SK-N-SH (cell line): ENCODE measurements at regions not wholly inside any gene's neighbourhood (a gene's known extent, or its start where the extent isn't known, plus 50 kb on each side); places are given as distances from the start of the nearest gene placed in this dataset.

Experiments
- CHD2 ChIP-seq: fragments of 150-350 bp; IDR thresholded peaks from 2 replicates; pipeline ENCODE4 v1.6.1; 2018; ENCODE audit warnings: low read length; ENCODE audit not compliant: partially characterized antibody
- EP300 ChIP-seq, 2 experiments: IDR thresholded peaks; 2 replicates each; pipeline versions ENCODE4 v1.4.0 to v1.6.1; 2012; ENCODE audit warnings: borderline replicate concordance in 1 of 2, low read depth in 1 of 2, low read length in 1 of 2
- RAD21 ChIP-seq: IDR thresholded peaks from 2 replicates; pipeline ENCODE4 v1.6.1; 2012; ENCODE audit warnings: mild to moderate bottlenecking, low read length
- RFX5 ChIP-seq: IDR thresholded peaks from 2 replicates; pipeline ENCODE4 v1.6.1; 2012; ENCODE audit warnings: mild to moderate bottlenecking, improper control_type of control experiment, low read length
- SMC3 ChIP-seq: IDR thresholded peaks from 2 replicates; pipeline ENCODE4 v1.6.1; 2012; ENCODE audit warnings: low read depth, low read length, improper control_type of control experiment
- TAF1 ChIP-seq: IDR thresholded peaks from 2 replicates; pipeline ENCODE4 v1.6.1; 2012; ENCODE audit warnings: low read depth, mild to moderate bottlenecking, low read length, moderate library complexity, borderline replicate concordance
- TF ChIP-seq, protein P1 (sequence below): IDR thresholded peaks from 2 replicates; pipeline ENCODE4; 2012
- TF ChIP-seq, protein P2 (sequence below): fragments of 200-600 bp; sonication (generic); IDR thresholded peaks from 2 replicates; pipeline ENCODE4 v1.6.1; 2017; ENCODE audit warnings: antibody characterized with exemption, mild to moderate bottlenecking, moderate library complexity

DNA sequence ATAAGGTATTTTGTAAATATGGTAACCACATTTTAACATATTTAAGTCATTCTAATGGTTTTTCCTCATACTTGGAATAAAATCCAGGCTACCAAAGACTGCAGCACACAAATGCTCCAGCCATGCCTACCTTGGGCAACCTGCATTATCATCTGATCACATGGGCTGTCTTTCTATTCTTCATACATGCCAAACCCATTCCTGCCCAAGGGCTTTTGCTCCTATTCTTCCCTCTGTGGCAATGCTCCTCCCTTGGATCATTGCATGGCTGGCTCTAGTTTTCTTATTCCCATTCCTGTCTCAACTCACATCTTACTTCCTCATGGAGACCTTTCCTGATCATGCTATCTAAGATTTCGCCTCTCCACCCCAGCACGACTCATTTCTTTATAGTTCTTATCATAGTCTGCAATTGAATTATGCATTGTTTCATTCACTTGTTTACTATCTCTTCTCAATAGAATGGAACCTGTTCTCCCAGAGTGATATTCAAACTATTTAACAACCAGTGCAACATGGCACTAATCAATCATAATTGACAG, 54.9 kb upstream of the C5orf46 start:
- TF ChIP-seq, protein P1, sequence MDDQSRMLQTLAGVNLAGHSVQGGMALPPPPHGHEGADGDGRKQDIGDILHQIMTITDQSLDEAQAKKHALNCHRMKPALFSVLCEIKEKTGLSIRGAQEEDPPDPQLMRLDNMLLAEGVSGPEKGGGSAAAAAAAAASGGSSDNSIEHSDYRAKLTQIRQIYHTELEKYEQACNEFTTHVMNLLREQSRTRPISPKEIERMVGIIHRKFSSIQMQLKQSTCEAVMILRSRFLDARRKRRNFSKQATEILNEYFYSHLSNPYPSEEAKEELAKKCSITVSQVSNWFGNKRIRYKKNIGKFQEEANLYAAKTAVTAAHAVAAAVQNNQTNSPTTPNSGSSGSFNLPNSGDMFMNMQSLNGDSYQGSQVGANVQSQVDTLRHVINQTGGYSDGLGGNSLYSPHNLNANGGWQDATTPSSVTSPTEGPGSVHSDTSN = no peak
- TF ChIP-seq CHD2 (no peak), SMC3 (no peak), RAD21 (no peak), TAF1 (no peak), EP300 (IDR thresholded peaks at IDR 0.05; ENCODE audit: borderline replicate concordance in 1 of 2, low read depth in 1 of 2, low read length in 1 of 2) (no peak), RFX5 (no peak)
- TF ChIP-seq, protein P2, sequence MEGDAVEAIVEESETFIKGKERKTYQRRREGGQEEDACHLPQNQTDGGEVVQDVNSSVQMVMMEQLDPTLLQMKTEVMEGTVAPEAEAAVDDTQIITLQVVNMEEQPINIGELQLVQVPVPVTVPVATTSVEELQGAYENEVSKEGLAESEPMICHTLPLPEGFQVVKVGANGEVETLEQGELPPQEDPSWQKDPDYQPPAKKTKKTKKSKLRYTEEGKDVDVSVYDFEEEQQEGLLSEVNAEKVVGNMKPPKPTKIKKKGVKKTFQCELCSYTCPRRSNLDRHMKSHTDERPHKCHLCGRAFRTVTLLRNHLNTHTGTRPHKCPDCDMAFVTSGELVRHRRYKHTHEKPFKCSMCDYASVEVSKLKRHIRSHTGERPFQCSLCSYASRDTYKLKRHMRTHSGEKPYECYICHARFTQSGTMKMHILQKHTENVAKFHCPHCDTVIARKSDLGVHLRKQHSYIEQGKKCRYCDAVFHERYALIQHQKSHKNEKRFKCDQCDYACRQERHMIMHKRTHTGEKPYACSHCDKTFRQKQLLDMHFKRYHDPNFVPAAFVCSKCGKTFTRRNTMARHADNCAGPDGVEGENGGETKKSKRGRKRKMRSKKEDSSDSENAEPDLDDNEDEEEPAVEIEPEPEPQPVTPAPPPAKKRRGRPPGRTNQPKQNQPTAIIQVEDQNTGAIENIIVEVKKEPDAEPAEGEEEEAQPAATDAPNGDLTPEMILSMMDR = no peak
